ENCODE measurements at regions not wholly inside any gene's neighbourhood (a gene's known extent, or its start where the extent isn't known, plus 50 kb on each side); places are given as distances from the start of the nearest gene placed in this dataset.

GRCh38 chr5:153101235-153102180 lies 389.0 kb upstream of the GRIA1 start:
- Histone ChIP-seq H3K9ac (ENCODE audit: control insufficient read depth, extremely low read depth, insufficient read depth, low read length) (no peak overlapping the region), H3K4me3 (ENCODE audit: control insufficient read depth in 2 of 3, extremely low read depth in 1 of 3, insufficient read depth in 2 of 3, low read depth in 1 of 3, low read length in 3 of 3) (no peak overlapping the region), H3K9me1 (ENCODE audit: control insufficient read depth, extremely low read depth, insufficient read depth, low read length) (no peaks in the 10 kb centered on the region), H3K36me3 (ENCODE audit: control insufficient read depth in 2 of 2, extremely low read depth in 1 of 2, insufficient read depth in 2 of 2, low read length in 2 of 2) (no peaks in the 10 kb centered on the region), H3K79me2 (ENCODE audit: control insufficient read depth, insufficient read depth, low read length) (no peaks in the 10 kb centered on the region), H3K4me1 (ENCODE audit: control insufficient read depth, extremely low read depth, insufficient read depth, low read length) (no peaks in the 10 kb centered on the region), H3K4me2 (ENCODE audit: control insufficient read depth, extremely low read depth, insufficient read depth, low read depth, low read length) (no peak overlapping the region), H3K9me3 (ENCODE audit: control insufficient read depth, low read depth, low read length) (no peaks in the 10 kb centered on the region), H4K20me1 (ENCODE audit: control insufficient read depth, extremely low read depth, insufficient read depth, low read length) (no peaks in the 10 kb centered on the region), H2AFZ (ENCODE audit: control insufficient read depth, low read length) (no peak overlapping the region), H3K27me3 (ENCODE audit: control insufficient read depth, extremely low read depth, insufficient read depth, low read length) (no peaks in the 10 kb centered on the region), H3K27ac (ENCODE audit: control insufficient read depth, insufficient read depth, low read length) (no peak overlapping the region)
- DNase-seq (ENCODE audit: low read depth, low spot score) (no peak), FAIRE-seq (no peak)
- no peak for TF ChIP-seq CTCF (optimal IDR thresholded peaks at IDR 0.05 in 1 of 3, IDR thresholded peaks at IDR 0.05 in 1 of 3, conservative IDR thresholded peaks at IDR 0.05 in 1 of 3; ENCODE audit: extremely low read depth in 1 of 3, insufficient read depth in 2 of 3, low read length in 3 of 3)
- TF ChIP-seq EZH2 (IDR thresholded peaks at IDR 0.05; ENCODE audit: low read length) = no peak
- dilution Hi-C loops (cut with MboI; ENCODE audit: extremely low pct_ligation_motif_present, low sequenced_read_pairs) = no loop called here

GRCh38 chr5:153116916-153117315 lies 373.6 kb upstream of the GRIA1 start:
- Histone ChIP-seq H3K27ac (ENCODE audit: control insufficient read depth, insufficient read depth, low read length) (no peak overlapping the region), H2AFZ (ENCODE audit: control insufficient read depth, low read length) (no peak overlapping the region), H3K36me3 (ENCODE audit: control insufficient read depth in 2 of 2, extremely low read depth in 1 of 2, insufficient read depth in 2 of 2, low read length in 2 of 2) (no peaks in the 10 kb centered on the region), H3K9me3 (ENCODE audit: control insufficient read depth, low read depth, low read length) (no peaks in the 10 kb centered on the region), H4K20me1 (ENCODE audit: control insufficient read depth, extremely low read depth, insufficient read depth, low read length) (no peaks in the 10 kb centered on the region), H3K4me2 (ENCODE audit: control insufficient read depth, extremely low read depth, insufficient read depth, low read depth, low read length) (no peak overlapping the region), H3K27me3 (ENCODE audit: control insufficient read depth, extremely low read depth, insufficient read depth, low read length) (no peaks in the 10 kb centered on the region), H3K9me1 (ENCODE audit: control insufficient read depth, extremely low read depth, insufficient read depth, low read length) (no peaks in the 10 kb centered on the region), H3K4me3 (ENCODE audit: control insufficient read depth in 2 of 3, extremely low read depth in 1 of 3, insufficient read depth in 2 of 3, low read depth in 1 of 3, low read length in 3 of 3) (no peak overlapping the region), H3K9ac (ENCODE audit: control insufficient read depth, extremely low read depth, insufficient read depth, low read length) (no peak overlapping the region), H3K79me2 (ENCODE audit: control insufficient read depth, insufficient read depth, low read length) (no peaks in the 10 kb centered on the region), H3K4me1 (ENCODE audit: control insufficient read depth, extremely low read depth, insufficient read depth, low read length) (no peaks in the 10 kb centered on the region)
- no peak for TF ChIP-seq CTCF (optimal IDR thresholded peaks at IDR 0.05 in 1 of 3, IDR thresholded peaks at IDR 0.05 in 1 of 3, conservative IDR thresholded peaks at IDR 0.05 in 1 of 3; ENCODE audit: extremely low read depth in 1 of 3, insufficient read depth in 2 of 3, low read length in 3 of 3)
- TF ChIP-seq EZH2 (IDR thresholded peaks at IDR 0.05; ENCODE audit: low read length) = no peak
- dilution Hi-C loops (cut with MboI; ENCODE audit: extremely low pct_ligation_motif_present, low sequenced_read_pairs) = no loop called here
- DNase-seq (ENCODE audit: low read depth, low spot score) (no peak), FAIRE-seq (no peak)
